Pancreas (tissue), 10 donors: ENCODE measurements at regions not wholly inside any gene's neighbourhood (a gene's known extent, or its start where the extent isn't known, plus 50 kb on each side); places are given as distances from the start of the nearest gene placed in this dataset.

Experiments
- ATAC-seq, 4 donors: fragments of 200-7000 bp; cut with Tn5 transposase; one replicate each; pipeline versions ENCODE4 v1.8.0 to v1.9.1; 2020; ENCODE audit warnings: mild to moderate bottlenecking in 4 of 4, moderate library complexity in 4 of 4
- DNase-seq, 6 donors: peaks; one replicate each; pipeline ENCODE4 v3.0.0-alpha.2; 2020
- FAIRE-seq: peaks from 2 replicates; lab custom pipeline; 2012; peaks lifted over from hg19 to GRCh38; lab: Jason Lieb, UNC
- H3K27ac ChIP-seq, 4 donors: fragments of 200-600 bp; sonication (generic); 1 replicate in 3 of 4; 2 replicates in 1 of 4; pipeline versions ENCODE4 v1.5.0 to v1.8.0; 2020
- H3K27me3 ChIP-seq, 4 donors: fragments of 200-600 bp; one replicate each; pipeline ENCODE4 v1.8.0; 2021
- H3K36me3 ChIP-seq, 3 donors: fragments of 200-600 bp; sonication (generic) in 1 of 3; one replicate each; pipeline versions ENCODE4 v1.5.0 to v1.8.0; 2020 to 2021
- H3K4me1 ChIP-seq, 3 donors: fragments of 200-600 bp; one replicate each; pipeline ENCODE4 v1.8.0; 2021
- H3K4me3 ChIP-seq, 4 donors: fragments of 200-600 bp; sonication (generic) in 2 of 4; one replicate each; pipeline versions ENCODE4 v1.5.0 to v1.8.0; 2020 to 2021
- H3K9me3 ChIP-seq, 4 donors: fragments of 200-600 bp; one replicate each; pipeline ENCODE4 v1.8.0; 2021
- WGBS, 2 donors: extraction: QIAGEN DNeasy Blood & Tissue Kit; methylation state at CpG; one replicate each; pipeline ENCODE4 v1.1.7; 2013; 5-methylcytosine and 5-hydroxymethylcytosine counted together
- intact Hi-C, 3 donors: fragments of 100-400 bp; cut with DNase I; formaldehyde crosslinking; loops; one replicate each; pipeline versions ENCODE4 v1.11.1 to v1.14.2; 2022
- TF ChIP-seq, protein P1 (sequence below), 4 donors: fragments of 200-600 bp; sonication (generic) in 3 of 4; IDR thresholded peaks; one replicate each; pipeline versions ENCODE4 v1.5.0 to v1.8.0; 2021; ENCODE audit warnings: antibody characterized with exemption in 4 of 4
- donor health status: healthy with polysubstance abuse.
- donor health status: DM: no; HTN: no; CAD: no; lungs with moderate emphysema.
- donor health status: DM: no; HTN: no; CAD: no.
- donor health status: control.
- donor health status: control.
- donor health status: Bipolar disorder and iron deficiency.
- donor health status: DM: yes; HTN: yes; CAD: no.
- donor health status: DM: no; HTN: no; CAD: no.
- donor health status: DM: no; HTN: no; CAD: no.
- donor health status: DM: yes; HTN: yes; CAD: no.

DNA sequence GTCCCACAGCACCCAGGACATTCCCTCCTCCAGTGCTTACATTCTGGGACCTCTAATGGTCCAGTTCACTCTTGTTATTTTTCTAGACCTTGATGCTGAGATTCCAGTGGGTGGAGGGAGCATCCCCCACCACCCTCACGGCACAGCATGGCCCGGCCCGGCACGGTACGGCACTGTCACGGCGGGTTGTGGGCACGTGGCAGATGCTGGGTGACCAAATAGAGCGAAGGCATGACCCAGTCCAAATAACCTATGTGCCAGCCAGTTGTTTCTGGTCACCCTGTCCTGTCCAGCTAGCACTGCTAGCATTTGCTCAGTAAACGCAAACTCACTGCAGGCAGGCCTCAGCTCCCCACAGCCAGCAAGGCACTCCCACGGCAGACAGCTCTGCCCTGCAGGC, 204.7 kb downstream of the ENGASE start:
- Histone ChIP-seq H3K4me1 (peaks cover 0 to 5% (median 4%) of the 10 kb centered on the region in 3 donors), H3K36me3 (no peaks in the 10 kb centered on the region), H3K27me3 (peaks cover 0 to 6% (median 0%) of the 10 kb centered on the region in 4 donors), H3K4me3 (no peak overlapping the region), H3K9me3 (no peaks in the 10 kb centered on the region), H3K27ac (no peak overlapping the region)
- intact Hi-C loops: no loop called here
- TF ChIP-seq, protein P1, sequence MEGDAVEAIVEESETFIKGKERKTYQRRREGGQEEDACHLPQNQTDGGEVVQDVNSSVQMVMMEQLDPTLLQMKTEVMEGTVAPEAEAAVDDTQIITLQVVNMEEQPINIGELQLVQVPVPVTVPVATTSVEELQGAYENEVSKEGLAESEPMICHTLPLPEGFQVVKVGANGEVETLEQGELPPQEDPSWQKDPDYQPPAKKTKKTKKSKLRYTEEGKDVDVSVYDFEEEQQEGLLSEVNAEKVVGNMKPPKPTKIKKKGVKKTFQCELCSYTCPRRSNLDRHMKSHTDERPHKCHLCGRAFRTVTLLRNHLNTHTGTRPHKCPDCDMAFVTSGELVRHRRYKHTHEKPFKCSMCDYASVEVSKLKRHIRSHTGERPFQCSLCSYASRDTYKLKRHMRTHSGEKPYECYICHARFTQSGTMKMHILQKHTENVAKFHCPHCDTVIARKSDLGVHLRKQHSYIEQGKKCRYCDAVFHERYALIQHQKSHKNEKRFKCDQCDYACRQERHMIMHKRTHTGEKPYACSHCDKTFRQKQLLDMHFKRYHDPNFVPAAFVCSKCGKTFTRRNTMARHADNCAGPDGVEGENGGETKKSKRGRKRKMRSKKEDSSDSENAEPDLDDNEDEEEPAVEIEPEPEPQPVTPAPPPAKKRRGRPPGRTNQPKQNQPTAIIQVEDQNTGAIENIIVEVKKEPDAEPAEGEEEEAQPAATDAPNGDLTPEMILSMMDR (IDR thresholded peaks at IDR 0.05): no peak
- ATAC-seq (no peak), FAIRE-seq (no peak), DNase-seq (no peak)
- WGBS, 2 donors: 63 to 80% methylated on average over 11 of the region's 11 CpGs

DNA sequence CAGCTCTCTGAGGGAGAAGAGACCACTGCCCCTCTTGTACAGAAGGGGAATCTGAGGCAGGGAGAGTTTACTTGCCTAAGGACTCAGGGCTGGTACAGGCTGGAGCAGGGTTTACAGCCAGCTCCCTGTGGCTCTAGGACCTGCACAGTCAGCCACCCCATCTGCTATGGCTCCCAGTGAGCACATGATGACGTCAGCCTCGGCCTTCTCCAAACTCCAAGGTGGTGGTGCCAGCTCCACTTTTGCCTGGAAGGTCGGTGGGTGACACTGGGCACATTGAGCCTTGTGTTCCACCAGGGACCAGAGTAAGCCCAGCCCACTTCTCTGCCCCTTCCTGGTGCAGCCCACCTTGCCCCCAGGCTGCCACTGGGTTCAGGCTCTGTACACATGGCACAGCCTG, 202.2 kb downstream of the ENGASE start:
- no peak overlapping the region for H3K27ac ChIP-seq
- peaks cover 0 to 9% (median 5%) of the 10 kb centered on the region in 3 donors for H3K4me1 ChIP-seq
- ATAC-seq: peak; percentile 87 to 94 (median 91)
- no peak overlapping the region for H3K4me3 ChIP-seq
- intact Hi-C loops: no loop called here
- no peak for FAIRE-seq
- H3K36me3 ChIP-seq: no peaks in the 10 kb centered on the region
- H3K9me3 ChIP-seq: no peaks in the 10 kb centered on the region
- TF ChIP-seq, protein P1 (IDR thresholded peaks at IDR 0.05): no peak
- WGBS, 2 donors: 25 to 40% methylated on average over 3 of the region's 3 CpGs
- no peaks in the 10 kb centered on the region for H3K27me3 ChIP-seq
- peak; percentile 62 to 92 (median 88) for DNase-seq

DNA sequence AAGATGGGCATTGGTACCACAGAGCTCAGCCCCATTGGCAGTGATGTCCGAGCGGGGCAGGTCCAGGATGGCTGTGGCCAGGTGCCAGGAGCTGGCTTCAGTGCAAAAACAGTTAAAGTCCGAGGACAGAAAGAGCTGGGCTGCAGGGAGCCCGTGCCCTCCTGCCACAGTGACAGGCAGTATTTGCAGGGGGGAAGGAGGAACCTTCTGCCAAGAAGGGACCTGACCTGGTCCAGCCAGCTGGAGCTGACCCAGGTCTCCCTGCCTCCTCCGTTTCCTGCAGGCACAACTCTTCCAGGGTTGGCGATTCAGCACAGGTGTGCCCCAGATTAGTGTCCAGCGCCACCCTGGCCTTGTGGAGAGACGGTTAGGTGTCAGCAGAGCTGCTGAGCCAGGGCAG, 199.0 kb downstream of the ENGASE start:
- FAIRE-seq: no peak
- Histone ChIP-seq H3K27ac (no peak overlapping the region), H3K4me1 (peaks cover 0 to 9% (median 5%) of the 10 kb centered on the region in 3 donors), H3K27me3 (no peaks in the 10 kb centered on the region), H3K36me3 (no peaks in the 10 kb centered on the region), H3K4me3 (no peak overlapping the region), H3K9me3 (no peaks in the 10 kb centered on the region)
- DNase-seq: peak in 3 of 6 donors; percentile 14 to 54 (median 21)
- intact Hi-C loops: no loop called here
- peak in 2 of 4 donors; percentile 23 to 39 for ATAC-seq
- TF ChIP-seq, protein P1 (IDR thresholded peaks at IDR 0.05): no peak
- WGBS, 2 donors: 20 to 37% methylated on average over 7 to 8 of the region's 8 CpGs

DNA sequence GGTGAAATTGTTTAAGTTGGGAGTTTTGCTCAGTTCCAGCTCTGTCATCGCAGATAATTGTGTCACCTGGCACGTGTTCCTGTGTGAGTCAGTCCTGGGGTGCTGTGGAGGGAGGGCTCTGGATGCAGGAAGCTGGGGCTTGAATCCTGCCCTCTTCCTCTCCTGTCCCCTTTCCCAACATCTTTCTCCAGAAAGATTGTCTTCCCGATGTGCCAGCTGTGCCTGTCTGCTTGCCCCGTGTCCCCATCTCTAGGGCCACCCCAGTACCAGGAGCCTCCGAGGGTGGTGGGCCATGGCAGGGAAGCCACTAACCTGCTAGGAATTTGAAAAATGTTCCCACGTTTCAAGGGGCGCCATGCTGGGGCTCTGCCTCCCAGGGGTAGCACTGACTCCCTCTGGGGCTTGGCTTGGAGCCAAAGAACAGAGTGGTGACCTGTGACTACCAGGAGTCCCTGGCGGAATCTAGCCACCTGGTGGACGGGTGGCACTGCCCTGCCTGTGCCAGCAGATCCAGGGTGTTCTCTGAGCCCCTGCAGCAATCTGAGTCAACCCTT, 198.1 kb downstream of the ENGASE start:
- TF ChIP-seq, protein P1 (IDR thresholded peaks at IDR 0.05): no peak
- DNase-seq (peak in 5 of 6 donors; percentile 25 to 69 (median 53)), FAIRE-seq (no peak), ATAC-seq (peak; percentile 39 to 54 (median 50))
- intact Hi-C loops: no loop called here
- no peaks in the 10 kb centered on the region for H3K9me3 ChIP-seq
- H3K27ac ChIP-seq: no peak overlapping the region
- peaks cover 0 to 9% (median 5%) of the 10 kb centered on the region in 3 donors for H3K4me1 ChIP-seq
- H3K36me3 ChIP-seq: no peaks in the 10 kb centered on the region
- H3K27me3 ChIP-seq: no peaks in the 10 kb centered on the region
- 29 to 31% methylated on average over 9 of the region's 9 CpGs for WGBS, 2 donors
- H3K4me3 ChIP-seq: no peak overlapping the region

DNA sequence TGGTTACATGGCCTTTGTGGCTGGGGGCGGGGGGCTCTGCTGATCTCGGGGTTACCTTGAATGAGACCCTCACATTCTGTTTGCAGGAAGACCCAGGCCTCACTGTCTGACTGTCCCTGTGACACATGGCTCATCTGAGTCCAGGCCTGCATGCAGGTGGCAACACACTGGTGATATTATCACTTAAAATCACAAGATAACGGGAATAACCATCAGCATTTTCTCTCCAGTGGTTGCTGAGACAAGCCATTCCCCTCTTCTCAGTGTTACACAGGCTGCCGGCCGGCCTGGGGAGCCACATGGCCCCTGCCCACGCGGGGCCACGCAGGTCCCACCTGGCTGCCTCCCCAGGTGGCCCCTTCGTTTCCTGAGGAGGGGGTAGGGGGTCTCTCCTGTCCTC, 197.6 kb downstream of the ENGASE start:
- intact Hi-C loops: no loop called here
- no peak for ATAC-seq
- Histone ChIP-seq H3K9me3 (no peaks in the 10 kb centered on the region), H3K27me3 (no peaks in the 10 kb centered on the region), H3K4me1 (peaks cover 0 to 9% (median 5%) of the 10 kb centered on the region in 3 donors), H3K36me3 (no peaks in the 10 kb centered on the region), H3K4me3 (no peak overlapping the region), H3K27ac (no peak overlapping the region)
- 49 to 50% methylated on average over 9 of the region's 9 CpGs for WGBS, 2 donors
- TF ChIP-seq, protein P1 (IDR thresholded peaks at IDR 0.05): no peak
- FAIRE-seq: no peak
- DNase-seq: no peak
